COLO668 (cell line): ENCODE measurements at regions not wholly inside any gene's neighbourhood (a gene's known extent, or its start where the extent isn't known, plus 50 kb on each side); places are given as distances from the start of the nearest gene placed in this dataset.
"Not testable (repeated sequence)": the region's sequence is repeated elsewhere in the genome, so short reads cannot be mapped to it uniquely, and the experiment has no call there.

Experiments used
- DNase-seq: peaks from one replicate; lab custom pipeline; 2025; ENCODE audit not compliant: unreplicated experiment; lab: John Stamatoyannopoulos, UW

- no peak for DNase-seq
These were observed 83.6 kb upstream of the NPAS2 start for GRCh38 chr2:100736121-100736915.

- DNase-seq = no peak
These were observed 80.1 kb upstream of the NPAS2 start for GRCh38 chr2:100739735-100740432.

- no peak for DNase-seq
These were observed 78.1 kb upstream of the NPAS2 start for GRCh38 chr2:100741880-100742276.

- DNase-seq = no peak
These were observed 77.4 kb upstream of the NPAS2 start for GRCh38 chr2:100742277-100743254.

GRCh38 chr2:100743741-100744140 is 76.2 kb upstream of the NPAS2 start:
- no peak for DNase-seq

GRCh38 chr2:100744184-100744583 is 75.8 kb upstream of the NPAS2 start:
- DNase-seq = no peak

GRCh38 chr2:100744589-100744988 is 75.3 kb upstream of the NPAS2 start:
- no peak for DNase-seq

GRCh38 chr2:100745604-100746003 is 74.3 kb upstream of the NPAS2 start:
- DNase-seq = no peak

- DNase-seq = no peak
These were observed 72.4 kb upstream of the NPAS2 start for GRCh38 chr2:100747551-100747950.

GRCh38 chr2:100747996-100748615 is 71.8 kb upstream of the NPAS2 start:
- no peak for DNase-seq

GRCh38 chr2:100748673-100749072 is 71.3 kb upstream of the NPAS2 start:
- DNase-seq = no peak

- no peak for DNase-seq
These were observed 70.0 kb upstream of the NPAS2 start for GRCh38 chr2:100749771-100750542.

GRCh38 chr2:100751871-100752625 is 67.9 kb upstream of the NPAS2 start:
- DNase-seq = not testable (repeated sequence)

GRCh38 chr2:100752628-100753333 is 67.2 kb upstream of the NPAS2 start:
- no peak for DNase-seq

- no peak for DNase-seq
These were observed 66.5 kb upstream of the NPAS2 start for GRCh38 chr2:100753444-100753843.

GRCh38 chr2:100753881-100754280 is 66.1 kb upstream of the NPAS2 start:
- no peak for DNase-seq

GRCh38 chr2:100754951-100755350 is 65.0 kb upstream of the NPAS2 start:
- DNase-seq = no peak

- DNase-seq = no peak
These were observed 64.5 kb upstream of the NPAS2 start for GRCh38 chr2:100755441-100755840.

GRCh38 chr2:100756704-100757103 is 63.2 kb upstream of the NPAS2 start:
- no peak for DNase-seq
